GM12878 (cell line): ENCODE measurements at regions not wholly inside any gene's neighbourhood (a gene's known extent, or its start where the extent isn't known, plus 50 kb on each side); places are given as distances from the start of the nearest gene placed in this dataset.

Experiments used
- ATAC-seq: fragments of 200-7000 bp; cut with Tn5 transposase; 3 replicates; pipeline ENCODE4 v1.9.1; 2020; ENCODE audit warnings: mild to moderate bottlenecking, moderate library complexity
- BruUV-seq: library from RNA; stranded (reverse); fragments of 400-500 nt; replicated peaks from 2 replicates; lab custom pipeline; 2021; lab: Mats Ljungman, UMichigan
- CTCF ChIA-PET: fragments of 300-600 bp; sonication (Branson Sonifier 250); formaldehyde crosslinking; extraction: SDS; loops from one replicate; lab custom pipeline; 2021; ENCODE audit warnings: inconsistent platforms; lab: Yijun Ruan, JAX
- POLR2A ChIA-PET: fragments of 350-600 bp; formaldehyde crosslinking; extraction: SDS; loops from one replicate; lab custom pipeline; 2021; ENCODE audit warnings: inconsistent platforms; lab: Charles Lee
- RAD21 ChIA-PET: fragments of 300-600 bp; sonication (Branson Sonifier 250); formaldehyde crosslinking; loops from one replicate; lab custom pipeline; 2023; ENCODE audit warnings: antibody characterized with exemption; ENCODE audit not compliant: unreplicated experiment; lab: Charles Lee
- SMC1A ChIA-PET: fragments of 300-600 bp; sonication (Branson Sonifier 250); formaldehyde crosslinking; loops from one replicate; lab custom pipeline; 2023; ENCODE audit not compliant: unreplicated experiment, uncharacterized antibody; lab: Charles Lee
- DNase-seq: peaks from one replicate; pipeline ENCODE4 v3.0.0-alpha.2; 2011; ENCODE audit warnings: low read depth, low spot score
- FAIRE-seq: peaks from 3 replicates; lab custom pipeline; 2011; peaks lifted over from hg19 to GRCh38; lab: Jason Lieb, UNC
- H2AFZ ChIP-seq: 2 replicates; pipeline ENCODE4 v1.6.0; 2011; ENCODE audit warnings: low read depth, low read length, control low read depth; ENCODE audit not compliant: control insufficient read depth
- H3K27ac ChIP-seq: 2 replicates; pipeline ENCODE4 v1.5.1; 2011; ENCODE audit warnings: control low read depth; ENCODE audit not compliant: control insufficient read depth, insufficient read depth
- H3K27me3 ChIP-seq, 2 experiments: replicated peaks in 1 of 2; 2 replicates each; pipeline versions ENCODE4 v1.6.0 to v1.6.1; 2011; ENCODE audit warnings: low read length in 1 of 2; ENCODE audit not compliant: control insufficient read depth in 2 of 2, insufficient read depth in 2 of 2
- H3K36me3 ChIP-seq, 2 experiments: 2 replicates each; pipeline ENCODE4 v1.5.1; 2011; ENCODE audit warnings: low read length in 1 of 2; ENCODE audit not compliant: control insufficient read depth in 2 of 2, insufficient read depth in 2 of 2
- H3K4me1 ChIP-seq: 2 replicates; pipeline ENCODE4 v1.6.1; 2011; ENCODE audit warnings: mild to moderate bottlenecking, low read length, moderate library complexity, mixed read lengths; ENCODE audit not compliant: control insufficient read depth, insufficient read depth
- H3K4me2 ChIP-seq: 2 replicates; pipeline ENCODE4 v1.6.0; 2011; ENCODE audit warnings: control low read depth; ENCODE audit not compliant: control insufficient read depth, insufficient read depth
- H3K4me3 ChIP-seq: fragments of 200-600 bp; sonication (generic); 2 replicates; pipeline ENCODE4 v1.5.1; 2016
- H3K79me2 ChIP-seq: 2 replicates; pipeline ENCODE4 v1.6.0; 2011; ENCODE audit warnings: low read length; ENCODE audit not compliant: control insufficient read depth, insufficient read depth
- H3K9ac ChIP-seq: 2 replicates; pipeline ENCODE4 v1.8.0; 2011; ENCODE audit warnings: low read length, control low read depth, mixed read lengths; ENCODE audit not compliant: control insufficient read depth, insufficient read depth
- H3K9me3 ChIP-seq: replicated peaks from 3 replicates; pipeline ENCODE4 v1.5.1; 2011; ENCODE audit warnings: mild to moderate bottlenecking, low read length; ENCODE audit not compliant: control insufficient read depth, insufficient read depth
- H4K20me1 ChIP-seq: 2 replicates; pipeline ENCODE4 v1.6.0; 2011; ENCODE audit not compliant: control insufficient read depth, insufficient read depth
- CBX5 ChIP-seq: sonication (generic); IDR thresholded peaks from 2 replicates; pipeline ENCODE4 v1.6.1; 2016; ENCODE audit warnings: low read depth, moderate library complexity, mild to moderate bottlenecking, inconsistent platforms
- CHD1 ChIP-seq: IDR thresholded peaks from 2 replicates; pipeline ENCODE4 v1.6.1; 2012; ENCODE audit warnings: low read depth, low read length, improper control_type of control experiment
- CREM ChIP-seq: IDR thresholded peaks from 2 replicates; pipeline ENCODE4 v1.6.1; 2014; ENCODE audit warnings: antibody characterized with exemption, low read depth
- GABPA ChIP-seq: IDR thresholded peaks from 2 replicates; pipeline ENCODE4 v1.6.1; 2014; ENCODE audit warnings: antibody characterized with exemption, low read depth, mild to moderate bottlenecking, inconsistent platforms
- HCFC1 ChIP-seq: fragments of 150-350 bp; IDR thresholded peaks from 2 replicates; pipeline ENCODE4 v1.6.1; 2014; ENCODE audit warnings: low read length
- MYB ChIP-seq: fragments of 150-350 bp; IDR thresholded peaks from 2 replicates; pipeline ENCODE4 v1.6.1; 2014; ENCODE audit warnings: mild to moderate bottlenecking, low read depth, low read length, borderline replicate concordance
- POLR2AphosphoS2 ChIP-seq: IDR thresholded peaks from 2 replicates; pipeline ENCODE4 v1.6.1; 2011; ENCODE audit warnings: low read depth, mild to moderate bottlenecking, low read length, improper control_type of control experiment, moderate library complexity
- YY1 ChIP-seq: IDR thresholded peaks from 2 replicates; pipeline ENCODE4 v1.6.1; 2011; ENCODE audit warnings: low read depth, mild to moderate bottlenecking, low read length
- WGBS: methylation state at CpG from one replicate; pipeline ENCODE4 v1.1.6; 2016; ENCODE audit warnings: low lambda C conversion rate; ENCODE audit not compliant: insufficient replicate concordance, insufficient coverage; ENCODE audit errors: missing lambda C conversion rate; 5-methylcytosine and 5-hydroxymethylcytosine counted together
- in situ Hi-C: fragments of 300-500 bp; cut with MboI; formaldehyde crosslinking; loops from 9 replicates; pipeline ENCODE4 v1.14.3; 2018; ENCODE audit warnings: mixed read lengths
- intact Hi-C: fragments of 100-400 bp; cut with micrococcal nuclease; formaldehyde crosslinking; loops from one replicate; pipeline ENCODE4 v1.14.2; 2022; ENCODE audit not compliant: unreplicated experiment
- TF ChIP-seq, protein P1 (sequence below): fragments of 450-650 bp; IDR thresholded peaks from 2 replicates; pipeline ENCODE4 v1.6.1; 2018; ENCODE audit warnings: mild to moderate bottlenecking, low read depth, moderate library complexity; ENCODE audit not compliant: partially characterized antibody

DNA sequence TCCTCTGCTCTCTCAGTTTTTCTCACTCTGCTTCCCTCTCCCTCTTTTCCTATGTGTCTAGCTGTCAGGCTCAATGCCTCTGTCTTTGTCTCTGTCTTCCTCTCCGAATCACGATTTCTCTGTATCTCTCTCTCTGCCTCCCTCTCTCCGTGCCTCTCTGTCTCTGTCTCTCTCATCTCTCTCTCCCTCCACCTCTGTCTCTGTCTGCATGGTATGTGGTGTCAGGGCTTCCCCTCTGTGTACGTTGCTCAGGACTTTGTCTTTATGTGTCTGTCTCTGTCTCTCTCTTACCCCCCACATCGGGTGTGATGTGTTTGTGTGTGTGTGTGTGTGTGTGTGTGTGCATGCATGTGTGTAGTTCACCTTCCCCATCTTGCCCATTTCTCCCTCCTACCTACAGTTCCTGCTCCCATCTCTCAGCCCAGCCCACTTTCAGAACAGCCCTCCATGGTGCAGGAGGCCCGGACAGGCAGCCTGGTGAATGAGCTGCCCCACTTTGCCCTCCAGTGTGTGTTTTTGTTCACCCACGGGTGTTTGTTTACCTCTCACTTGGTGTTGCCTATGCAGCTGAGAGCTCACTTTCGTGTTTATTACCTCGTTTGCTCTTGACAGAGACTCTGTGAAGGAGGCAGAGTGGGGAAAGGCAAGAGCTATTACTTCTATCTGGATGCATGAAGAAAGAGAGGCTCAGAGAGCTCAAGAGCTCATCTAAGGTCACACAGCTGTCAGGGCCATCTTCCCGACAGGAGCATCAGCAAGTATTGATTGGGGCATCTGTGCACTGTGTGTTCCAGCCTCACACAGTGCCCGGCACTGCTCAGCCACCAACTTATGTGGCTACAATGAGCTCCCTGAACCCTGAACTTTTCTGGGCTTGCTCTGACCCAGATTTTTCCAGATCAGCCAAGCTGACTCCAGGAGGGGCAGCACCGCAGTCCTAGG lies 163.5 kb upstream of the ZMIZ1 start:
- no peak for ATAC-seq
- H3K9me3 ChIP-seq, result no peaks in the 10 kb centered on the region
- H4K20me1 ChIP-seq, result no peaks in the 10 kb centered on the region
- no peak for FAIRE-seq
- in situ Hi-C loops, result no loop called here
- H3K27me3 ChIP-seq, result peaks cover 2 to 3% of the 10 kb centered on the region in 2 experiments; a peak in 3 of 4 replicates
- no peak overlapping the region for H2AFZ ChIP-seq
- WGBS, result 11% methylated on average over 12 of the region's 12 CpGs
- SMC1A ChIA-PET, result no interaction called here
- H3K4me2 ChIP-seq, result no peak overlapping the region
- H3K27ac ChIP-seq, result no peak overlapping the region
- CTCF ChIA-PET, result interaction anchor here (0.6 kb wide), 1 partner anchor 76 kb away, joined by 3 read pairs; no protein-coding TSS in a partner anchor
- DNase-seq, result no peak
- POLR2A ChIA-PET, result no interaction called here
- no peak overlapping the region for H3K4me3 ChIP-seq
- BruUV-seq, result no TSS peak
- H3K36me3 ChIP-seq, result no peaks in the 10 kb centered on the region
- H3K79me2 ChIP-seq, result no peaks in the 10 kb centered on the region
- no peaks in the 10 kb centered on the region for H3K4me1 ChIP-seq
- TF ChIP-seq CBX5, result no peak
- no peak for TF ChIP-seq HCFC1
- no peak for TF ChIP-seq CREM
- no peak for TF ChIP-seq YY1
- TF ChIP-seq MYB, result no peak
- TF ChIP-seq, protein P1, sequence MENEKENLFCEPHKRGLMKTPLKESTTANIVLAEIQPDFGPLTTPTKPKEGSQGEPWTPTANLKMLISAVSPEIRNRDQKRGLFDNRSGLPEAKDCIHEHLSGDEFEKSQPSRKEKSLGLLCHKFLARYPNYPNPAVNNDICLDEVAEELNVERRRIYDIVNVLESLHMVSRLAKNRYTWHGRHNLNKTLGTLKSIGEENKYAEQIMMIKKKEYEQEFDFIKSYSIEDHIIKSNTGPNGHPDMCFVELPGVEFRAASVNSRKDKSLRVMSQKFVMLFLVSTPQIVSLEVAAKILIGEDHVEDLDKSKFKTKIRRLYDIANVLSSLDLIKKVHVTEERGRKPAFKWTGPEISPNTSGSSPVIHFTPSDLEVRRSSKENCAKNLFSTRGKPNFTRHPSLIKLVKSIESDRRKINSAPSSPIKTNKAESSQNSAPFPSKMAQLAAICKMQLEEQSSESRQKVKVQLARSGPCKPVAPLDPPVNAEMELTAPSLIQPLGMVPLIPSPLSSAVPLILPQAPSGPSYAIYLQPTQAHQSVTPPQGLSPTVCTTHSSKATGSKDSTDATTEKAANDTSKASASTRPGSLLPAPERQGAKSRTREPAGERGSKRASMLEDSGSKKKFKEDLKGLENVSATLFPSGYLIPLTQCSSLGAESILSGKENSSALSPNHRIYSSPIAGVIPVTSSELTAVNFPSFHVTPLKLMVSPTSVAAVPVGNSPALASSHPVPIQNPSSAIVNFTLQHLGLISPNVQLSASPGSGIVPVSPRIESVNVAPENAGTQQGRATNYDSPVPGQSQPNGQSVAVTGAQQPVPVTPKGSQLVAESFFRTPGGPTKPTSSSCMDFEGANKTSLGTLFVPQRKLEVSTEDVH, result no peak
- no peak for TF ChIP-seq GABPA
- no peak for TF ChIP-seq CHD1
- no peak for TF ChIP-seq POLR2AphosphoS2
- TF ChIP-seq, all 136 proteins: peak for 0
- H3K9ac ChIP-seq, result no peak overlapping the region
- intact Hi-C loops, result no loop called here
- RAD21 ChIA-PET, result no interaction called here
